Endothelial cell of umbilical vein (primary cell): ENCODE measurements at regions not wholly inside any gene's neighbourhood (a gene's known extent, or its start where the extent isn't known, plus 50 kb on each side); places are given as distances from the start of the nearest gene placed in this dataset.

ENCODE experiments used
- BruUV-seq: library from RNA; stranded (reverse); fragments of 400-500 nt; replicated peaks from 2 replicates; lab custom pipeline; 2021; lab: Mats Ljungman, UMichigan
- CTCF ChIA-PET: fragments of 300-600, 350-600 bp; sonication (Branson Sonifier 250); formaldehyde crosslinking; loops from one replicate; lab custom pipeline; 2021; ENCODE audit warnings: antibody characterized with exemption, inconsistent platforms; lab: Charles Lee
- POLR2A ChIA-PET: fragments of 300-600, 350-600 bp; sonication (Branson Sonifier 250); formaldehyde crosslinking; loops from one replicate; lab custom pipeline; 2021; ENCODE audit warnings: antibody characterized with exemption, inconsistent platforms; lab: Charles Lee
- DNase-seq: peaks from one replicate; pipeline ENCODE4 v3.0.0-alpha.2; 2011; ENCODE audit warnings: low read depth, low spot score
- FAIRE-seq: peaks from 2 replicates; lab custom pipeline; 2011; peaks lifted over from hg19 to GRCh38; lab: Jason Lieb, UNC
- H2AFZ ChIP-seq: 2 replicates; pipeline ENCODE4 v1.6.0; 2012; ENCODE audit warnings: low read depth, low read length, control low read depth, inconsistent platforms
- H3K27ac ChIP-seq: 2 replicates; pipeline ENCODE4 v1.5.1; 2011; ENCODE audit warnings: low read depth, mild to moderate bottlenecking, control low read depth, low read length, moderate library complexity; ENCODE audit not compliant: insufficient read depth
- H3K27me3 ChIP-seq, 2 experiments: 2 replicates each; pipeline versions ENCODE4 v1.6.0 to v1.6.1; 2011; ENCODE audit warnings: low read length in 2 of 2, mixed read lengths in 1 of 2; ENCODE audit not compliant: control insufficient read depth in 2 of 2, insufficient read depth in 2 of 2
- H3K36me3 ChIP-seq, 2 experiments: 2 replicates in 1 of 2; 3 replicates in 1 of 2; pipeline ENCODE4 v1.5.1; 2011; ENCODE audit warnings: low read length in 2 of 2, mild to moderate bottlenecking in 1 of 2, moderate library complexity in 1 of 2; ENCODE audit not compliant: control insufficient read depth in 2 of 2, insufficient read depth in 2 of 2; ENCODE audit errors: extremely low read depth in 1 of 2
- H3K4me1 ChIP-seq: 3 replicates; pipeline ENCODE4 v1.5.1; 2011; ENCODE audit warnings: mild to moderate bottlenecking, low read length; ENCODE audit not compliant: control insufficient read depth, insufficient read depth; ENCODE audit errors: extremely low read depth
- H3K4me2 ChIP-seq: 2 replicates; pipeline ENCODE4 v1.6.1; 2011; ENCODE audit warnings: low read length, control low read depth, mixed read lengths; ENCODE audit not compliant: insufficient read depth
- H3K4me3 ChIP-seq, 3 experiments: fragments of 200-600 bp in 1 of 3; sonication (generic), shearing (Covaris generic) in 1 of 3; replicated peaks in 1 of 3; 2 replicates each; pipeline ENCODE4 v1.5.1; 2011 to 2016; ENCODE audit warnings: control low read depth in 3 of 3, low read length in 3 of 3, mild to moderate bottlenecking in 2 of 3, inconsistent platforms in 1 of 3, low read depth in 1 of 3, moderate library complexity in 1 of 3; ENCODE audit not compliant: insufficient read depth in 1 of 3
- H3K79me2 ChIP-seq: 2 replicates; pipeline ENCODE4 v1.6.0; 2012; ENCODE audit warnings: low read length, inconsistent platforms; ENCODE audit not compliant: control insufficient read depth, insufficient read depth
- H3K9ac ChIP-seq: replicated peaks from 2 replicates; pipeline ENCODE3; 2011; ENCODE audit warnings: low read length, control low read depth; ENCODE audit not compliant: insufficient read depth; ENCODE audit errors: extremely low read depth
- H3K9me1 ChIP-seq: replicated peaks from 3 replicates; pipeline ENCODE4 v1.6.0; 2011; ENCODE audit warnings: mild to moderate bottlenecking, low read length; ENCODE audit not compliant: control insufficient read depth, insufficient read depth; ENCODE audit errors: extremely low read depth
- H3K9me3 ChIP-seq: replicated peaks from 2 replicates; pipeline ENCODE4 v1.5.1; 2012; ENCODE audit warnings: low read length, inconsistent platforms; ENCODE audit not compliant: control insufficient read depth, insufficient read depth
- H4K20me1 ChIP-seq: replicated peaks from 2 replicates; pipeline ENCODE3; 2011; ENCODE audit warnings: mild to moderate bottlenecking, low read length; ENCODE audit not compliant: control insufficient read depth, insufficient read depth; ENCODE audit errors: extremely low read depth
- CTCF ChIP-seq, 2 donors: IDR thresholded peaks; 1 replicate in 1 of 2; 2 replicates in 1 of 2; pipeline ENCODE4 v1.5.1; 2011; ENCODE audit warnings: low read length in 2 of 2, mild to moderate bottlenecking in 2 of 2, moderate library complexity in 2 of 2, control low read depth in 1 of 2, inconsistent platforms in 1 of 2, low read depth in 1 of 2; ENCODE audit not compliant: insufficient read depth in 1 of 2; ENCODE audit errors: extremely low read depth in 1 of 2
- EZH2 ChIP-seq: IDR thresholded peaks from 2 replicates; pipeline ENCODE4 v1.6.1; 2012; ENCODE audit warnings: borderline replicate concordance, low read depth, mild to moderate bottlenecking, moderate library complexity, low read length, inconsistent platforms; ENCODE audit not compliant: severe bottlenecking
- FOS ChIP-seq: IDR thresholded peaks from 2 replicates; pipeline ENCODE4 v1.6.1; 2011; ENCODE audit warnings: mild to moderate bottlenecking, low read length, moderate library complexity, borderline replicate concordance; ENCODE audit not compliant: insufficient read depth
- GATA2 ChIP-seq: IDR thresholded peaks from 2 replicates; pipeline ENCODE4 v1.7.0; 2011; ENCODE audit warnings: low read depth, mild to moderate bottlenecking, moderate library complexity, mixed read lengths, low read length; ENCODE audit not compliant: insufficient read length, insufficient read depth
- JUN ChIP-seq: IDR thresholded peaks from 2 replicates; pipeline ENCODE4 v1.6.1; 2011; ENCODE audit warnings: borderline replicate concordance, low read depth; ENCODE audit not compliant: insufficient read length, insufficient read depth
- MAX ChIP-seq: IDR thresholded peaks from 2 replicates; pipeline ENCODE4 v1.6.1; 2011; ENCODE audit not compliant: insufficient read depth, insufficient read length
- MYC ChIP-seq: IDR thresholded peaks from one replicate; pipeline ENCODE4 v1.6.1; 2011; ENCODE audit warnings: mild to moderate bottlenecking, low read depth, low read length
- POLR2A ChIP-seq: IDR thresholded peaks from 2 replicates; pipeline ENCODE4 v1.6.1; 2012; ENCODE audit warnings: low read depth, mild to moderate bottlenecking, control low read depth, low read length
- POLR2AphosphoS5 ChIP-seq: IDR thresholded peaks from 2 replicates; pipeline ENCODE4 v1.6.1; 2012; ENCODE audit warnings: low read depth, mild to moderate bottlenecking, control low read depth, low read length, moderate library complexity; ENCODE audit not compliant: insufficient read depth
- dilution Hi-C: fragments of 300-500 bp; cut with MboI; formaldehyde crosslinking; loops from one replicate; pipeline ENCODE4 v1.15.0; 2019; ENCODE audit warnings: low sequenced_read_pairs; ENCODE audit not compliant: extremely low pct_ligation_motif_present
- intact Hi-C: fragments of 100-400 bp; cut with micrococcal nuclease; formaldehyde crosslinking; loops from one replicate; pipeline ENCODE4 v1.10.0; 2022

GRCh38 chr15:62348623-62349022 lies 183.5 kb upstream of the C2CD4B start:
- H3K27ac ChIP-seq = no peak overlapping the region
- H2AFZ ChIP-seq = no peak overlapping the region
- ChIA-PET POLR2A (no interaction called here), CTCF (no interaction called here)
- TF ChIP-seq EZH2 = no peak
- no peak for TF ChIP-seq POLR2AphosphoS5
- TF ChIP-seq FOS = no peak
- TF ChIP-seq POLR2A = no peak
- no peak for TF ChIP-seq CTCF (IDR thresholded peaks at IDR 0.05; ENCODE audit: extremely low read depth in 1 of 2, insufficient read depth in 1 of 2, low read depth in 1 of 2, low read length in 2 of 2)
- no peak for TF ChIP-seq MAX
- no peak for TF ChIP-seq JUN
- TF ChIP-seq MYC = no peak
- no peak for TF ChIP-seq GATA2
- H3K4me3 ChIP-seq = no peak overlapping the region
- no peaks in the 10 kb centered on the region for H3K36me3 ChIP-seq
- intact Hi-C loops = no loop called here
- H4K20me1 ChIP-seq = no peaks in the 10 kb centered on the region
- no TSS peak for BruUV-seq
- no peaks in the 10 kb centered on the region for H3K79me2 ChIP-seq
- H3K9me3 ChIP-seq = no peaks in the 10 kb centered on the region
- no peak overlapping the region for H3K9ac ChIP-seq
- H3K9me1 ChIP-seq = no peaks in the 10 kb centered on the region
- dilution Hi-C loops = no loop called here
- no peaks in the 10 kb centered on the region for H3K4me1 ChIP-seq
- H3K4me2 ChIP-seq = no peak overlapping the region
- H3K27me3 ChIP-seq = no peaks in the 10 kb centered on the region
- no peak for FAIRE-seq
- DNase-seq = no peak
